Keratinocyte (primary cell): ENCODE measurements at regions not wholly inside any gene's neighbourhood (a gene's known extent, or its start where the extent isn't known, plus 50 kb on each side); places are given as distances from the start of the nearest gene placed in this dataset.

Experiments
- DNase-seq: peaks from one replicate; pipeline ENCODE4 v3.0.0-alpha.2; 2011; ENCODE audit warnings: low read depth, missing footprints, low spot score
- FAIRE-seq: peaks from 2 replicates; lab custom pipeline; 2011; peaks lifted over from hg19 to GRCh38; lab: Jason Lieb, UNC
- H2AFZ ChIP-seq: 2 replicates; pipeline ENCODE4 v1.6.0; 2012; ENCODE audit warnings: low read length, control low read depth, inconsistent platforms; ENCODE audit not compliant: control insufficient read depth
- H3K27ac ChIP-seq: 2 replicates; pipeline ENCODE4 v1.5.1; 2011; ENCODE audit warnings: low read length; ENCODE audit not compliant: control insufficient read depth, insufficient read depth
- H3K27me3 ChIP-seq: 3 replicates; pipeline ENCODE4 v1.6.0; 2011; ENCODE audit warnings: low read length; ENCODE audit not compliant: control insufficient read depth, insufficient read depth; ENCODE audit errors: extremely low read depth
- H3K36me3 ChIP-seq, 2 experiments: 2 replicates in 1 of 2; 3 replicates in 1 of 2; pipeline ENCODE4 v1.5.1; 2011; ENCODE audit warnings: low read length in 2 of 2, mild to moderate bottlenecking in 1 of 2; ENCODE audit not compliant: control insufficient read depth in 2 of 2, insufficient read depth in 2 of 2; ENCODE audit errors: extremely low read depth in 1 of 2
- H3K4me1 ChIP-seq: 3 replicates; pipeline ENCODE4 v1.5.1; 2011; ENCODE audit warnings: low read length; ENCODE audit not compliant: control insufficient read depth, insufficient read depth; ENCODE audit errors: extremely low read depth
- H3K4me2 ChIP-seq: 3 replicates; pipeline ENCODE4 v1.6.0; 2011; ENCODE audit warnings: low read depth, low read length; ENCODE audit not compliant: control insufficient read depth, insufficient read depth; ENCODE audit errors: extremely low read depth
- H3K4me3 ChIP-seq, 3 experiments: fragments of 200-600 bp in 1 of 3; sonication (generic) in 1 of 3; 2 replicates in 2 of 3; 3 replicates in 1 of 3; pipeline ENCODE4 v1.5.1; 2011 to 2016; ENCODE audit warnings: low read length in 3 of 3, mild to moderate bottlenecking in 3 of 3, control low read depth in 2 of 3, inconsistent platforms in 1 of 3, low read depth in 1 of 3, mixed read lengths in 1 of 3, mixed run types in 1 of 3, moderate library complexity in 1 of 3; ENCODE audit not compliant: control insufficient read depth in 2 of 3, insufficient read depth in 2 of 3; ENCODE audit errors: extremely low read depth in 1 of 3
- H3K79me2 ChIP-seq: 2 replicates; pipeline ENCODE4 v1.6.0; 2012; ENCODE audit warnings: low read length; ENCODE audit not compliant: control insufficient read depth, insufficient read depth
- H3K9ac ChIP-seq: 3 replicates; pipeline ENCODE4 v1.6.0; 2011; ENCODE audit warnings: low read length; ENCODE audit not compliant: control insufficient read depth, insufficient read depth; ENCODE audit errors: extremely low read depth
- H3K9me1 ChIP-seq: 3 replicates; pipeline ENCODE4 v1.6.0; 2011; ENCODE audit warnings: low read length; ENCODE audit not compliant: control insufficient read depth, insufficient read depth; ENCODE audit errors: extremely low read depth
- H3K9me3 ChIP-seq: 2 replicates; pipeline ENCODE4 v1.5.1; 2012; ENCODE audit warnings: low read depth, low read length; ENCODE audit not compliant: control insufficient read depth
- H4K20me1 ChIP-seq: 3 replicates; pipeline ENCODE4 v1.6.0; 2011; ENCODE audit warnings: low read length; ENCODE audit not compliant: control insufficient read depth, insufficient read depth; ENCODE audit errors: extremely low read depth
- CTCF ChIP-seq, 3 experiments: IDR thresholded peaks in 1 of 3; conservative IDR thresholded peaks in 1 of 3; optimal IDR thresholded peaks in 1 of 3; 2 replicates in 2 of 3; 3 replicates in 1 of 3; pipeline versions ENCODE3 to v1.5.1; 2011; ENCODE audit warnings: low read length in 3 of 3, mild to moderate bottlenecking in 3 of 3, moderate library complexity in 2 of 3, control low read depth in 1 of 3, inconsistent platforms in 1 of 3; ENCODE audit not compliant: insufficient read depth in 2 of 3; ENCODE audit errors: extremely low read depth in 1 of 3
- EZH2 ChIP-seq: IDR thresholded peaks from one replicate; pipeline ENCODE4 v1.6.1; 2012; ENCODE audit warnings: inconsistent platforms, mild to moderate bottlenecking, low read length, moderate library complexity
- dilution Hi-C: fragments of 300-500 bp; cut with MboI; formaldehyde crosslinking; loops from one replicate; pipeline ENCODE4 v1.7.0; 2020; ENCODE audit warnings: low sequenced_read_pairs; ENCODE audit not compliant: extremely low pct_ligation_motif_present

GRCh38 chr2:59968441-59968840 lies 585.0 kb downstream of the BCL11A start:
- no peak for TF ChIP-seq EZH2
- TF ChIP-seq CTCF (optimal IDR thresholded peaks at IDR 0.05 in 1 of 3, IDR thresholded peaks at IDR 0.05 in 1 of 3, conservative IDR thresholded peaks at IDR 0.05 in 1 of 3; ENCODE audit: extremely low read depth in 1 of 3, insufficient read depth in 2 of 3, low read length in 3 of 3) = no peak
- H3K9me1 ChIP-seq = no peaks in the 10 kb centered on the region
- no peaks in the 10 kb centered on the region for H3K36me3 ChIP-seq
- H3K9ac ChIP-seq = no peak overlapping the region
- no peaks in the 10 kb centered on the region for H3K9me3 ChIP-seq
- FAIRE-seq (no peak), DNase-seq (no peak)
- no peak overlapping the region for H2AFZ ChIP-seq
- no peaks in the 10 kb centered on the region for H3K79me2 ChIP-seq
- H4K20me1 ChIP-seq = no peaks in the 10 kb centered on the region
- H3K27me3 ChIP-seq = no peaks in the 10 kb centered on the region
- H3K27ac ChIP-seq = no peak overlapping the region
- no peak overlapping the region for H3K4me3 ChIP-seq
- no peaks in the 10 kb centered on the region for H3K4me1 ChIP-seq
- H3K4me2 ChIP-seq = no peak overlapping the region
- dilution Hi-C loops = no loop called here

DNA sequence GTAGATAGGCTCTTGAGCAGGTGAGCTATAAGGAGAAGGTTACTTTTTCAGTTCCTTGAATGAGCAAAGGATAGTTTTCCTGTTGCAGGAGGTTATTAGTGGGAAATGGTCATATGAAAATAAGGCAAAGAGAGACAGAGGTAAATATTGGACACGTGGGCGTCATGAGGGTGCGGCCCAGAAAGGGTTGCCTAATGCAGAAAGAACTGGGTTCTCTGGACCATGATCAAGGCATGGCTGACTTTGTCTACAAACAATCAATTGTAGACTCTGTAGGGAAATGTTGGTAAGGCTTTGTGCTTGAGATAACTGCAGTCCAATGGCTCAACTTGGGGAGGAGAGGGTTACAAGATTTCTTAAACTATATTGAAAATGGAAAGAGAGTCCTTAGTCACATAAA lies 585.8 kb downstream of the BCL11A start:
- Histone ChIP-seq H3K9me3 (no peaks in the 10 kb centered on the region), H4K20me1 (no peaks in the 10 kb centered on the region), H3K27ac (no peak overlapping the region), H3K4me2 (no peak overlapping the region), H3K4me1 (no peaks in the 10 kb centered on the region), H3K9ac (no peak overlapping the region), H2AFZ (no peak overlapping the region), H3K4me3 (no peak overlapping the region), H3K36me3 (no peaks in the 10 kb centered on the region), H3K79me2 (no peaks in the 10 kb centered on the region), H3K27me3 (no peaks in the 10 kb centered on the region), H3K9me1 (no peaks in the 10 kb centered on the region)
- TF ChIP-seq EZH2 = no peak
- dilution Hi-C loops = no loop called here
- FAIRE-seq = no peak
- DNase-seq = no peak

DNA sequence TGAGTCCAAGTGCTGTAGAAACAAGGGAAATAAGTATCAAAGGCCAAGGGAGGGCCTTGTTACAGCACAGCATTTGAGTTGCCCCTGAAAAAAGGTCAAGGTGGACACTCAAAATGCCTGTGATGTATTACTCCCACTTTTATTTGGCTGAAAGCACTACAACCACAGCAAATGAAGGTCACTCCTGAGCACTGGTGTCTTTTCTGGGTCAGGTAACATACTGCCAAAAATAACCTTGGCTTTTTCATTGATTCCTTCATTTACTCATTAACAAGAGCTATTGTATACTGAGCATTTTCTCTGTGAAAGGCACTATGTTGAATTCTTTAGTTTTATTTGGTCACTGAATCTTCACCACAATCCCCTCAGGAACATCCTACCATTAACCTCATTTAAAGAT lies 590.3 kb downstream of the BCL11A start:
- dilution Hi-C loops = no loop called here
- no peaks in the 10 kb centered on the region for H3K4me1 ChIP-seq
- H3K27ac ChIP-seq = no peak overlapping the region
- no peak overlapping the region for H3K4me3 ChIP-seq
- DNase-seq (no peak), FAIRE-seq (no peak)
- H3K9ac ChIP-seq = no peak overlapping the region
- H3K36me3 ChIP-seq = no peaks in the 10 kb centered on the region
- H3K9me3 ChIP-seq = no peaks in the 10 kb centered on the region
- H3K79me2 ChIP-seq = no peaks in the 10 kb centered on the region
- no peaks in the 10 kb centered on the region for H3K9me1 ChIP-seq
- H3K27me3 ChIP-seq = no peaks in the 10 kb centered on the region
- no peak overlapping the region for H2AFZ ChIP-seq
- TF ChIP-seq EZH2 (no peak), CTCF (optimal IDR thresholded peaks at IDR 0.05 in 1 of 3, IDR thresholded peaks at IDR 0.05 in 1 of 3, conservative IDR thresholded peaks at IDR 0.05 in 1 of 3; ENCODE audit: extremely low read depth in 1 of 3, insufficient read depth in 2 of 3, low read length in 3 of 3) (no peak)
- H4K20me1 ChIP-seq = no peaks in the 10 kb centered on the region
- no peak overlapping the region for H3K4me2 ChIP-seq
